H9 (cell line): ENCODE measurements at regions not wholly inside any gene's neighbourhood (a gene's known extent, or its start where the extent isn't known, plus 50 kb on each side); places are given as distances from the start of the nearest gene placed in this dataset.

Experiments used
- DNase-seq: peaks from one replicate; pipeline ENCODE4 v3.0.0-alpha.2; 2017
- H2AFZ ChIP-seq: one replicate; pipeline ENCODE4 v1.6.1; 2013; ENCODE audit warnings: mild to moderate bottlenecking, low read length, control low read depth, moderate library complexity
- H2AK5ac ChIP-seq: 2 replicates; pipeline ENCODE4 v1.6.1; 2013; ENCODE audit warnings: low read length, control low read depth, mixed read lengths; ENCODE audit not compliant: insufficient read length
- H2BK120ac ChIP-seq: one replicate; pipeline ENCODE4 v1.6.1; 2013; ENCODE audit warnings: low read depth, mild to moderate bottlenecking, low read length, control low read depth, inconsistent platforms; ENCODE audit not compliant: poor library complexity, severe bottlenecking
- H2BK12ac ChIP-seq: 2 replicates; pipeline ENCODE4 v1.6.1; 2013; ENCODE audit warnings: low read length, control low read depth, mixed read lengths, low read depth; ENCODE audit not compliant: insufficient read length
- H2BK15ac ChIP-seq: 2 replicates; pipeline ENCODE4 v1.6.1; 2013; ENCODE audit warnings: low read depth, low read length, control low read depth
- H2BK20ac ChIP-seq: one replicate; pipeline ENCODE4 v1.6.1; 2013; ENCODE audit warnings: low read depth, mild to moderate bottlenecking, low read length, control low read depth, inconsistent platforms; ENCODE audit not compliant: poor library complexity, severe bottlenecking
- H2BK5ac ChIP-seq: 2 replicates; pipeline ENCODE4 v1.6.1; 2013; ENCODE audit warnings: low read length, control low read depth, mixed read lengths; ENCODE audit not compliant: insufficient read length
- H3K14ac ChIP-seq: 2 replicates; pipeline ENCODE4 v1.6.1; 2013; ENCODE audit warnings: low read length, control low read depth; ENCODE audit not compliant: insufficient read depth
- H3K18ac ChIP-seq: 2 replicates; pipeline ENCODE4 v1.6.1; 2013; ENCODE audit warnings: low read depth, mild to moderate bottlenecking, mixed read lengths, low read length, control low read depth; ENCODE audit not compliant: insufficient read length
- H3K23ac ChIP-seq: 2 replicates; pipeline ENCODE4 v1.6.1; 2013; ENCODE audit warnings: low read length, control low read depth, mixed read lengths, low read depth; ENCODE audit not compliant: insufficient read length
- H3K23me2 ChIP-seq: 2 replicates; pipeline ENCODE4 v1.6.1; 2013; ENCODE audit warnings: low read depth, mild to moderate bottlenecking, mixed read lengths, low read length, control low read depth; ENCODE audit not compliant: insufficient read length, poor library complexity, severe bottlenecking
- H3K27ac ChIP-seq: 2 replicates; pipeline ENCODE4 v1.5.1; 2013; ENCODE audit warnings: low read length, control low read depth, mixed read lengths, low read depth; ENCODE audit not compliant: insufficient read length
- H3K27me3 ChIP-seq: 2 replicates; pipeline ENCODE4 v1.6.1; 2013; ENCODE audit warnings: low read length, control low read depth, inconsistent platforms; ENCODE audit not compliant: insufficient read depth
- H3K4ac ChIP-seq: 2 replicates; pipeline ENCODE4 v1.6.1; 2013; ENCODE audit warnings: low read depth, mild to moderate bottlenecking, control low read depth, inconsistent platforms, low read length, moderate library complexity
- H3K4me1 ChIP-seq: 2 replicates; pipeline ENCODE4 v1.6.1; 2013; ENCODE audit warnings: low read length, control low read depth, inconsistent platforms; ENCODE audit not compliant: insufficient read depth
- H3K4me2 ChIP-seq: 2 replicates; pipeline ENCODE4 v1.6.1; 2013; ENCODE audit warnings: low read length, control low read depth, mixed read lengths; ENCODE audit not compliant: insufficient read length, insufficient read depth
- H3K56ac ChIP-seq: 2 replicates; pipeline ENCODE4 v1.6.1; 2013; ENCODE audit warnings: low read depth, mild to moderate bottlenecking, mixed read lengths, low read length, control low read depth; ENCODE audit not compliant: insufficient read length
- H3K79me1 ChIP-seq: 2 replicates; pipeline ENCODE4 v1.6.1; 2013; ENCODE audit warnings: low read depth, mild to moderate bottlenecking, moderate library complexity, low read length, control low read depth, inconsistent platforms; ENCODE audit not compliant: insufficient read depth, poor library complexity, severe bottlenecking
- H3K79me2 ChIP-seq: 2 replicates; pipeline ENCODE4 v1.6.1; 2013; ENCODE audit warnings: low read length, control low read depth, inconsistent platforms; ENCODE audit not compliant: insufficient read depth
- H3K9ac ChIP-seq: 2 replicates; pipeline ENCODE4 v1.6.1; 2013; ENCODE audit warnings: low read length, control low read depth, mixed read lengths; ENCODE audit not compliant: insufficient read length; ENCODE audit errors: extremely low read depth
- H3K9me3 ChIP-seq: one replicate; pipeline ENCODE4 v1.6.1; 2013; ENCODE audit warnings: low read depth, low read length, inconsistent platforms; ENCODE audit not compliant: control insufficient read depth
- H3T11ph ChIP-seq: one replicate; pipeline ENCODE4 v1.6.1; 2013; ENCODE audit warnings: mild to moderate bottlenecking, low read length, control low read depth, inconsistent platforms
- H4K20me1 ChIP-seq: one replicate; pipeline ENCODE4 v1.6.1; 2013; ENCODE audit not compliant: control insufficient read depth, insufficient read length, insufficient read depth
- H4K5ac ChIP-seq: 2 replicates; pipeline ENCODE4 v1.6.1; 2013; ENCODE audit warnings: low read depth, mild to moderate bottlenecking, mixed read lengths, low read length, control low read depth; ENCODE audit not compliant: insufficient read length
- H4K8ac ChIP-seq: replicated peaks from 2 replicates; pipeline ENCODE4 v1.6.1; 2013; ENCODE audit warnings: low read length, control low read depth, mixed read lengths, low read depth; ENCODE audit not compliant: insufficient read length
- H4K91ac ChIP-seq: 2 replicates; pipeline ENCODE4 v1.6.1; 2013; ENCODE audit warnings: low read depth, mild to moderate bottlenecking, moderate library complexity, mixed read lengths, low read length, control low read depth; ENCODE audit not compliant: insufficient read length
- H3K27ac Mint-ChIP-seq, 3 experiments: 2 replicates in 2 of 3; 3 replicates in 1 of 3; pipeline ENCODE4 v1.8.0; 2020 to 2021; ENCODE audit warnings: mixed read lengths in 3 of 3, mild to moderate bottlenecking in 1 of 3, moderate library complexity in 1 of 3
- H3K27me3 Mint-ChIP-seq: 2 replicates; pipeline ENCODE4 v1.8.0; 2021; ENCODE audit warnings: low read depth, mild to moderate bottlenecking, moderate library complexity, mixed read lengths
- H3K36me3 Mint-ChIP-seq, 3 experiments: 2 replicates in 2 of 3; 3 replicates in 1 of 3; pipeline ENCODE4 v1.8.0; 2020 to 2021; ENCODE audit warnings: low read depth in 3 of 3, mixed read lengths in 3 of 3; ENCODE audit not compliant: insufficient read depth in 1 of 3
- H3K4me1 Mint-ChIP-seq, 2 experiments: 2 replicates each; pipeline ENCODE4 v1.8.0; 2020; ENCODE audit warnings: mixed read lengths in 2 of 2
- H3K4me3 Mint-ChIP-seq, 2 experiments: 2 replicates in 1 of 2; 3 replicates in 1 of 2; pipeline ENCODE4 v1.8.0; 2020 to 2021; ENCODE audit warnings: mild to moderate bottlenecking in 2 of 2, mixed read lengths in 2 of 2, moderate library complexity in 1 of 2
- H3K9me3 Mint-ChIP-seq, 2 experiments: 2 replicates in 1 of 2; 3 replicates in 1 of 2; pipeline ENCODE4 v1.8.0; 2020; ENCODE audit warnings: mild to moderate bottlenecking in 2 of 2, mixed read lengths in 2 of 2, moderate library complexity in 1 of 2
- WGBS: extraction: QIAGEN DNeasy Blood & Tissue Kit; methylation state at CpG from one replicate; pipeline ENCODE4 v1.1.7; 2013; ENCODE audit warnings: missing lambda C conversion rate, low lambda C conversion rate, mixed read lengths; ENCODE audit not compliant: insufficient read length; ENCODE audit errors: extremely low coverage; 5-methylcytosine and 5-hydroxymethylcytosine counted together
- TF ChIP-seq, protein P1 (sequence below): fragments of 200-600 bp; sonication (generic); conservative IDR thresholded peaks from 3 replicates; pipeline ENCODE4 v1.8.0; 2021; ENCODE audit warnings: antibody characterized with exemption, mild to moderate bottlenecking

DNA sequence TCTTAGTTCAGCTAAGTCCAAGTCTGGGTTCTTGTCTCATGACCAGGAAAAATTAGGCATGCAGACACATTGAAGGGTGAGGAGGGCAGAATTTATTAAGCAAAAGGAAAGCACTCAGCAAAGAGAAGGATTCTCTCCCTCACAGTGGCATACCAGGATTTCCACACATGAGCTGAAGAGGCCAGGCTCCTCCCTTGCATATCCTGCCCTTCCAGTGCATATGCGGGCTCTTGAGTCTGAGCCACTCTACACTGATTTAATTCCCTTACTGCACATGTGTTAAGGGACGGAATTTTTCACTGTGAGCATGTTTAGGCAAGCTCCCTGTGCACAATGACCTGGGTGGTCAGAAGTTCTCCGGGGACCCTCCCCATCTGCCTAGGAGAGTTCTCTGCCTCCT lies 652.7 kb upstream of the POM121L12 start:
- Histone ChIP-seq H3K18ac (no peak overlapping the region), H3K4ac (no peak overlapping the region), H3K79me2 (no peaks in the 10 kb centered on the region), H2BK15ac (no peak overlapping the region), H2AFZ (no peak overlapping the region), H2BK5ac (no peak overlapping the region), H2AK5ac (no peak overlapping the region), H2BK120ac (no peak overlapping the region), H3K27me3 (no peaks in the 10 kb centered on the region), H3K4me1 (no peaks in the 10 kb centered on the region), H3K23me2 (no peaks in the 10 kb centered on the region), H3K23ac (no peak overlapping the region), H3K79me1 (no peaks in the 10 kb centered on the region), H3K56ac (no peak overlapping the region), H4K8ac (no peak overlapping the region), H4K91ac (no peak overlapping the region), H3K9me3 (peaks cover 10% of the 10 kb centered on the region), H3T11ph (no peak overlapping the region), H4K5ac (no peak overlapping the region), H4K20me1 (no peaks in the 10 kb centered on the region), H3K9ac (no peak overlapping the region), H2BK20ac (no peak overlapping the region), H3K27ac (no peak overlapping the region), H3K4me2 (no peak overlapping the region), H2BK12ac (no peak overlapping the region), H3K14ac (no peak overlapping the region)
- Mint-ChIP-seq H3K4me1 (no peaks in the 10 kb centered on the region), H3K4me3 (no peak overlapping the region), H3K27me3 (no peaks in the 10 kb centered on the region), H3K9me3 (peaks cover 24 to 28% of the 10 kb centered on the region in 2 experiments), H3K27ac (no peak overlapping the region), H3K36me3 (peaks cover 7 to 22% (median 8%) of the 10 kb centered on the region in 3 experiments)
- DNase-seq = no peak
- WGBS = no CpG with 5 or more reads among the region's 3 CpGs
- TF ChIP-seq, protein P1, sequence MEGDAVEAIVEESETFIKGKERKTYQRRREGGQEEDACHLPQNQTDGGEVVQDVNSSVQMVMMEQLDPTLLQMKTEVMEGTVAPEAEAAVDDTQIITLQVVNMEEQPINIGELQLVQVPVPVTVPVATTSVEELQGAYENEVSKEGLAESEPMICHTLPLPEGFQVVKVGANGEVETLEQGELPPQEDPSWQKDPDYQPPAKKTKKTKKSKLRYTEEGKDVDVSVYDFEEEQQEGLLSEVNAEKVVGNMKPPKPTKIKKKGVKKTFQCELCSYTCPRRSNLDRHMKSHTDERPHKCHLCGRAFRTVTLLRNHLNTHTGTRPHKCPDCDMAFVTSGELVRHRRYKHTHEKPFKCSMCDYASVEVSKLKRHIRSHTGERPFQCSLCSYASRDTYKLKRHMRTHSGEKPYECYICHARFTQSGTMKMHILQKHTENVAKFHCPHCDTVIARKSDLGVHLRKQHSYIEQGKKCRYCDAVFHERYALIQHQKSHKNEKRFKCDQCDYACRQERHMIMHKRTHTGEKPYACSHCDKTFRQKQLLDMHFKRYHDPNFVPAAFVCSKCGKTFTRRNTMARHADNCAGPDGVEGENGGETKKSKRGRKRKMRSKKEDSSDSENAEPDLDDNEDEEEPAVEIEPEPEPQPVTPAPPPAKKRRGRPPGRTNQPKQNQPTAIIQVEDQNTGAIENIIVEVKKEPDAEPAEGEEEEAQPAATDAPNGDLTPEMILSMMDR = no peak
